IPS DF 4.7 (cell line): ENCODE measurements at regions not wholly inside any gene's neighbourhood (a gene's known extent, or its start where the extent isn't known, plus 50 kb on each side); places are given as distances from the start of the nearest gene placed in this dataset.

ENCODE experiments used
- DNase-seq: peaks from one replicate; pipeline ENCODE4 v3.0.0-alpha.2; 2013; ENCODE audit warnings: low spot score; ENCODE audit errors: extremely low read depth

GRCh38 chr2:59590798-59591197 is 962.7 kb downstream of the BCL11A start:
- no peak for DNase-seq

- DNase-seq = no peak
These were observed 963.6 kb downstream of the BCL11A start for GRCh38 chr2:59589881-59590280.

- DNase-seq = no peak
These were observed 965.2 kb downstream of the BCL11A start for GRCh38 chr2:59588286-59588685.

- DNase-seq = no peak
These were observed 967.3 kb downstream of the BCL11A start for GRCh38 chr2:59586176-59586575.

- no peak for DNase-seq
These were observed 967.8 kb downstream of the BCL11A start for GRCh38 chr2:59585655-59586054.

- DNase-seq = peak; percentile 22
These were observed 968.5 kb downstream of the BCL11A start for GRCh38 chr2:59584958-59585357.

GRCh38 chr2:59583173-59583765 is 970.2 kb downstream of the BCL11A start:
- no peak for DNase-seq

- DNase-seq = no peak
These were observed 975.1 kb downstream of the BCL11A start for GRCh38 chr2:59578349-59578748.

GRCh38 chr2:59575191-59575590 is 978.3 kb downstream of the BCL11A start:
- DNase-seq = no peak

GRCh38 chr2:59572227-59572626 is 981.2 kb downstream of the BCL11A start:
- DNase-seq = no peak

- no peak for DNase-seq
These were observed 982.6 kb downstream of the BCL11A start for GRCh38 chr2:59570818-59571217.

- no peak for DNase-seq
These were observed 984.3 kb downstream of the BCL11A start for GRCh38 chr2:59569124-59569523.

GRCh38 chr2:59568461-59568860 is 985.0 kb downstream of the BCL11A start:
- no peak for DNase-seq

- DNase-seq = no peak
These were observed 986.3 kb downstream of the BCL11A start for GRCh38 chr2:59567151-59567550.

- no peak for DNase-seq
These were observed 986.7 kb downstream of the BCL11A start for GRCh38 chr2:59566739-59567138.

- no peak for DNase-seq
These were observed 992.2 kb downstream of the BCL11A start for GRCh38 chr2:59561281-59561680.

GRCh38 chr2:59560769-59561168 is 992.7 kb downstream of the BCL11A start:
- no peak for DNase-seq

- DNase-seq = no peak
These were observed 1012.6 kb downstream of the BCL11A start for GRCh38 chr2:59540864-59541263.

- no peak for DNase-seq
These were observed 1015.0 kb downstream of the BCL11A start for GRCh38 chr2:59538398-59538911.

GRCh38 chr2:59532808-59533207 is 1020.6 kb downstream of the BCL11A start:
- DNase-seq = no peak

GRCh38 chr2:59530258-59530657 is 1023.2 kb downstream of the BCL11A start:
- DNase-seq = no peak

- no peak for DNase-seq
These were observed 1023.7 kb downstream of the BCL11A start for GRCh38 chr2:59529726-59530125.

- DNase-seq = no peak
These were observed 1024.9 kb downstream of the BCL11A start for GRCh38 chr2:59528525-59528924.

- no peak for DNase-seq
These were observed 1050.5 kb downstream of the BCL11A start for GRCh38 chr2:59502981-59503380.
